ENCODE measurements at regions not wholly inside any gene's neighbourhood (a gene's known extent, or its start where the extent isn't known, plus 50 kb on each side); places are given as distances from the start of the nearest gene placed in this dataset.

DNA sequence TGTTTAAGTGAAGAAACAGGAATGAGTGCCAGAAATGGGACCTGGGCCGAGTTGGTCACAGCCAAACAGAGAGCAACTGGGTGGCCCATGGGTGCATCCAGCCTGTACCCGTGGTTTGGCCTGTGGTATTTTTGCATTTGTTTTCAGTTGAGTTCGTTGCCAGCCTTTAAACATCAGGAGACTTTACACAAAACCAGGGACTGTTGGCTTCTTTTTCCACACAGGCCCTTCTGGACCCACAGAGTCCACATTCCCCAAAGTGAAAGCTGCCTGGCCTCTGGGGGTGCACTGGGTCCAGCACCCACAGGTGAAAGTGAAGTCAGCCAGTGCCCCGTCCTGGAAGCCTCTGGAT is 54.1 kb upstream of the TNS3 start:
- Histone ChIP-seq H3K79me2 (ENCODE audit: control insufficient read depth in 1 of 2, insufficient read depth in 2 of 2, low read length in 2 of 2) (no peaks in the 10 kb centered on the region), H3K9me3 (ENCODE audit: insufficient read depth in 2 of 2, low read depth in 1 of 2, low read length in 1 of 2) (no peaks in the 10 kb centered on the region), H2BK20ac (ENCODE audit: low read length) (no peak overlapping the region), H3K4me1 (replicated peaks in 1 of 4; ENCODE audit: control insufficient read depth in 3 of 4, insufficient read depth in 4 of 4, low read length in 3 of 4) (peaks cover 3 to 19% (median 8%) of the 10 kb centered on the region in 4 experiments), H2BK5ac (ENCODE audit: low read depth, low read length) (no peak overlapping the region), H2BK15ac (ENCODE audit: low read length) (no peak overlapping the region), H2BK12ac (ENCODE audit: low read depth, low read length) (no peak overlapping the region), H4K5ac (ENCODE audit: insufficient read length, low read depth, low read length) (no peak overlapping the region), H3K23me2 (ENCODE audit: low read depth, low read length) (peaks cover 7% of the 10 kb centered on the region; the same call in 1 of the 2 replicates), H3K79me1 (ENCODE audit: low read depth, low read length) (no peaks in the 10 kb centered on the region), H4K91ac (replicated peaks; ENCODE audit: insufficient read length, low read length) (no peak overlapping the region), H3K27ac (ENCODE audit: low read depth, low read length) (no peak overlapping the region), H3K4me3 (ENCODE audit: extremely low read depth in 1 of 4, insufficient read depth in 2 of 4, low read depth in 3 of 4, low read length in 4 of 4) (no peak overlapping the region), H3K36me3 (ENCODE audit: control insufficient read depth in 2 of 4, insufficient read depth in 4 of 4, low read length in 3 of 4) (no peaks in the 10 kb centered on the region), H3K56ac (replicated peaks; ENCODE audit: insufficient read length, low read depth, low read length) (no peak overlapping the region), H2AFZ (ENCODE audit: low read length) (0 out of 2 replicates have a peak overlapping the region, but pooled peaks have one; percentile 6), H2BK120ac (replicated peaks; ENCODE audit: low read depth, low read length) (no peak overlapping the region), H3K23ac (ENCODE audit: insufficient read length) (no peak overlapping the region), H3K27me3 (replicated peaks in 1 of 4; ENCODE audit: control insufficient read depth in 3 of 4, extremely low read depth in 1 of 4, insufficient read depth in 3 of 4, low read length in 3 of 4) (peaks cover 0 to 4% (median 0%) of the 10 kb centered on the region in 4 experiments; a peak in 2 of 7 replicates), H3K9ac (replicated peaks in 1 of 4; ENCODE audit: extremely low read depth in 1 of 4, low read depth in 3 of 4, low read length in 3 of 4) (no peak overlapping the region), H2AK5ac (ENCODE audit: low read depth, low read length) (no peak overlapping the region), H3K18ac (ENCODE audit: extremely low read depth, low read length) (no peak overlapping the region), H3K14ac (ENCODE audit: insufficient read length) (no peak overlapping the region), H4K8ac (ENCODE audit: extremely low read depth, insufficient read depth, low read length) (no peak overlapping the region), H3K4ac (replicated peaks; ENCODE audit: insufficient read length, low read depth, low read length) (no peak overlapping the region), H3K4me2 (ENCODE audit: insufficient read depth in 1 of 2, low read depth in 2 of 2, low read length in 2 of 2) (peak overlapping the region in 1 of 2 experiments; percentile 44; a peak in 1 of 4 replicates), H4K20me1 (replicated peaks in 1 of 2; ENCODE audit: control insufficient read depth in 1 of 2, insufficient read depth in 2 of 2, low read length in 2 of 2) (no peaks in the 10 kb centered on the region)
- FAIRE-seq (no peak), DNase-seq (ENCODE audit: low read depth in 1 of 2, low spot score in 2 of 2) (no peak)
- 71% methylated on average over 4 of the region's 4 CpGs; no CpG with 5 or more reads in 1 of the 2 experiments for WGBS, 2 experiments (ENCODE audit: extremely low coverage in 1 of 2, insufficient coverage in 1 of 2, insufficient read length in 1 of 2, insufficient replicate concordance in 2 of 2, low coverage in 1 of 2, low lambda C conversion rate in 2 of 2, missing lambda C conversion rate in 1 of 2)
- POLR2A ChIA-PET (ENCODE audit: partially characterized antibody) = interaction anchor here (1.3 kb wide), 1 partner anchor 10 kb away, joined by 3 read pairs; no protein-coding TSS in a partner anchor
- TF ChIP-seq JUN (IDR thresholded peaks at IDR 0.05; ENCODE audit: low read depth, low read length) = no peak
- no peak for TF ChIP-seq EP300 (IDR thresholded peaks at IDR 0.05; ENCODE audit: borderline replicate concordance in 1 of 2, low read depth in 2 of 2, low read length in 2 of 2)
- no peak for TF ChIP-seq RAD21 (IDR thresholded peaks at IDR 0.05 in 1 of 2, conservative IDR thresholded peaks at IDR 0.05 in 1 of 2; ENCODE audit: low read depth in 2 of 2, low read length in 2 of 2)
- TF ChIP-seq KDM4A (IDR thresholded peaks at IDR 0.05; ENCODE audit: low read depth, low read length, severe bottlenecking) = no peak
- no peak for TF ChIP-seq RFX5 (IDR thresholded peaks at IDR 0.05; ENCODE audit: borderline replicate concordance, low read depth, low read length)
- CTCF ChIA-PET (ENCODE audit: partially characterized antibody) = no interaction called here
